BE2C (cell line): ENCODE measurements at regions not wholly inside any gene's neighbourhood (a gene's known extent, or its start where the extent isn't known, plus 50 kb on each side); places are given as distances from the start of the nearest gene placed in this dataset.
"Not testable (repeated sequence)": the region's sequence is repeated elsewhere in the genome, so short reads cannot be mapped to it uniquely, and the experiment has no call there.

Experiments
- DNase-seq: peaks from one replicate; pipeline ENCODE4 v3.0.0-alpha.2; 2020
- H3K27me3 ChIP-seq: fragments of 250-450 bp; sonication (Bioruptor Pico); 2 replicates; pipeline ENCODE4 v1.5.1; 2020; ENCODE audit warnings: mild to moderate bottlenecking
- H3K36me3 ChIP-seq: fragments of 250-450 bp; sonication (Bioruptor Pico); 2 replicates; pipeline ENCODE4 v1.5.1; 2020; ENCODE audit warnings: mild to moderate bottlenecking
- H3K4me1 ChIP-seq: fragments of 250-450 bp; sonication (Bioruptor Pico); 2 replicates; pipeline ENCODE4 v1.5.1; 2020
- H3K4me3 ChIP-seq: 2 replicates; pipeline ENCODE4 v1.5.1; 2011; ENCODE audit warnings: low read depth, low read length
- H3K9me3 ChIP-seq: fragments of 250-450 bp; sonication (Bioruptor Pico); 2 replicates; pipeline ENCODE4 v1.5.1; 2020
- TF ChIP-seq, protein P1 (sequence below): IDR thresholded peaks from 2 replicates; pipeline ENCODE4 v1.5.1; 2012; ENCODE audit warnings: mild to moderate bottlenecking, low read depth, low read length

DNA sequence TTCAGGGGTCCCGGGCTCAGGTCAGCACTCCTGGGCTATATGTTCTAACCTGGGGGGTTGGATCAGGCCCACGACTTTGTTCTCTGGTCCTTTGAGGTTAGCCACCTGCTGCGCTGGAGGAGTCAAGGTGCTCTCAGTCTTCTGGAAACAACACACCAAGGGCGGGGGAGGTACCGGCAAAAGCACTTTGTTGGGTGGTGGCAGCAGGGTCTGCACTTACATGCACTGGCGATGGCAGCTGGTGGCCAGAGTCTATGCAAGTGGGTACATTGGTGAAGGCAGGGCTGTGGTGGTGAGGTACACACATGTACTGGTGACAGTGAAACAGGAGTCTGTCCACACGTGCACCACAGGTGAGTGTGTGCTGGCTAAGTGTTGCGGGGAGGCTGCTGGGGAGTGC, 194.2 kb upstream of the MAGI2 start:
- no peaks in the 10 kb centered on the region for H3K36me3 ChIP-seq
- H3K4me1 ChIP-seq, result no peaks in the 10 kb centered on the region
- TF ChIP-seq, protein P1, sequence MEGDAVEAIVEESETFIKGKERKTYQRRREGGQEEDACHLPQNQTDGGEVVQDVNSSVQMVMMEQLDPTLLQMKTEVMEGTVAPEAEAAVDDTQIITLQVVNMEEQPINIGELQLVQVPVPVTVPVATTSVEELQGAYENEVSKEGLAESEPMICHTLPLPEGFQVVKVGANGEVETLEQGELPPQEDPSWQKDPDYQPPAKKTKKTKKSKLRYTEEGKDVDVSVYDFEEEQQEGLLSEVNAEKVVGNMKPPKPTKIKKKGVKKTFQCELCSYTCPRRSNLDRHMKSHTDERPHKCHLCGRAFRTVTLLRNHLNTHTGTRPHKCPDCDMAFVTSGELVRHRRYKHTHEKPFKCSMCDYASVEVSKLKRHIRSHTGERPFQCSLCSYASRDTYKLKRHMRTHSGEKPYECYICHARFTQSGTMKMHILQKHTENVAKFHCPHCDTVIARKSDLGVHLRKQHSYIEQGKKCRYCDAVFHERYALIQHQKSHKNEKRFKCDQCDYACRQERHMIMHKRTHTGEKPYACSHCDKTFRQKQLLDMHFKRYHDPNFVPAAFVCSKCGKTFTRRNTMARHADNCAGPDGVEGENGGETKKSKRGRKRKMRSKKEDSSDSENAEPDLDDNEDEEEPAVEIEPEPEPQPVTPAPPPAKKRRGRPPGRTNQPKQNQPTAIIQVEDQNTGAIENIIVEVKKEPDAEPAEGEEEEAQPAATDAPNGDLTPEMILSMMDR, result no peak
- H3K4me3 ChIP-seq, result no peak overlapping the region
- H3K9me3 ChIP-seq, result no peaks in the 10 kb centered on the region
- no peaks in the 10 kb centered on the region for H3K27me3 ChIP-seq
- no peak for DNase-seq

DNA sequence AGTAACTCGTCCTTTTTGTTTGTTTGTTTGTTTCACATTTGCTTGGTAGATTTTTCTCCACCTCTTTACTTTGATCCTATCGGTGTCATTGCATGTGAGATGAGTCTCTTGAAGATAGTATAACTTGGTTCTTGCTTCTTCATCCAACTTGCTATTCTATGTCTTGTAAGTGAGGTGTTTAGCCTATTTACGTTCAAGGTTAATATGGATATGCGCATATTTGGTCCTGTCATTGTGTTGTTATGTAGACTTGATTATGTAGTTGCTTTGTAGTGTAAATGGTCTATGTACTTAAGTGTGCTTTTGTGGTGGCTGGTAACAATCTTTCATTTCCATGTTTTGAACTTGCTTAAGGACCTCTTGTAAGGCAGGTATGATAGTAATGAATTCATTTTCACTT, 192.8 kb upstream of the MAGI2 start:
- no peak for DNase-seq
- H3K9me3 ChIP-seq, result no peaks in the 10 kb centered on the region
- H3K4me1 ChIP-seq, result no peaks in the 10 kb centered on the region
- no peak overlapping the region for H3K4me3 ChIP-seq
- no peaks in the 10 kb centered on the region for H3K36me3 ChIP-seq
- H3K27me3 ChIP-seq, result no peaks in the 10 kb centered on the region
- TF ChIP-seq, protein P1, result no peak

DNA sequence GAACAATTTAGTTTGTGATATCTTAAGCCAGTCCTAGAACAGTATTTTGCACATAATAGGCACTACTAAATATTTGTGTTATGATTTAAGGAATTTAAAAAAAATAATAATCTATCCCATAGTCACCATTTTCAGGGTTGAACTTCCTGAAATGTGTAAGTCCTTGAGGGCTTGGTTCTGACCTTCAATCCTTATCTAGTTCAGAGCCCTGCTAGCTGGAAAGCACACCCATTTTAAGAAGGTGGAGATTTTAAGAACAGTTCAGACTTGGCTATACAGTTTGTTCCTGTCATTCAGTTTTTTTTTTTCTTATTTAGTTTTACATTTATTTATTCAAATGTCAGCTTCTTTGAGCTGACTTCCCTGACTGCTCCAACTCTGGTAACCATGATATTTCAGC, 183.4 kb upstream of the MAGI2 start:
- no peaks in the 10 kb centered on the region for H3K9me3 ChIP-seq
- no peak for DNase-seq
- TF ChIP-seq, protein P1, result no peak
- no peak overlapping the region for H3K4me3 ChIP-seq
- no peaks in the 10 kb centered on the region for H3K4me1 ChIP-seq
- no peaks in the 10 kb centered on the region for H3K27me3 ChIP-seq
- H3K36me3 ChIP-seq, result no peaks in the 10 kb centered on the region

DNA sequence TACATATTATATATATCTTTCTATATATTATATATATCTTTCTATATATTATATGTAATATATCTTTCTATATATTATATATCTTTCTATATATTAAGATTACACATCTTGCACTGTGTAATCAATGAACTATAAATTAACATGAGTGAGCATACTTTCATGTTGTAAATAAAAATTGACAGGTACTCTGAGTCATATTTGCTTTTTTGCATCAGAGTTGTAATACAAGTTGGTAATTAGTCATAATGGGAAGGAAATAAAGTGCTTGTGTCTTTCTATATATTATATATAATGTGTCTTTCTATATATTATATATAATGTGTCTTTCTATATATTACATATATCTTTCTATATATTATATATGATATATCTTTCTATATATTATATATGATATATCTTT, 172.5 kb upstream of the MAGI2 start:
- not testable (repeated sequence) for H3K36me3 ChIP-seq, H3K9me3 ChIP-seq, H3K4me3 ChIP-seq, DNase-seq, H3K27me3 ChIP-seq, H3K4me1 ChIP-seq

DNA sequence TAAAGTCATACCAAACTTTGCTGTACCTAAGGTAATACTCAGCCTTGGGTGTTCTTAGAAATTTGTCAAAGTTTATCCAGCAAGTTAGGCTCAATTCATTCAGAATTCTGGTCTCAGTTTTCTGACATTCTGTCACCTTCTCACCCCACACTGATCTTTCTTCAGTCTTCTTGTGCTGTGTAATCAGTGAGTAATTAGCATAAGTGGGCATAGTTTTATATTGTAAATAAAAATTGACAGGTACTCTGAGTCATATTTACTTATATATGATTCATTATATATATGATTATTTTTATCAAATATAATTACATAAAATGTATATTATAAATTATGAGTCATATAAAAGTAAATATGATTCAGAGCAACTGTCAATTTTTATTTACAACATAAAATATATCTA, 170.9 kb upstream of the MAGI2 start:
- no peaks in the 10 kb centered on the region for H3K4me1 ChIP-seq
- TF ChIP-seq, protein P1, result no peak
- no peaks in the 10 kb centered on the region for H3K27me3 ChIP-seq
- H3K36me3 ChIP-seq, result no peaks in the 10 kb centered on the region
- DNase-seq, result no peak
- no peak overlapping the region for H3K4me3 ChIP-seq
- H3K9me3 ChIP-seq, result no peaks in the 10 kb centered on the region

DNA sequence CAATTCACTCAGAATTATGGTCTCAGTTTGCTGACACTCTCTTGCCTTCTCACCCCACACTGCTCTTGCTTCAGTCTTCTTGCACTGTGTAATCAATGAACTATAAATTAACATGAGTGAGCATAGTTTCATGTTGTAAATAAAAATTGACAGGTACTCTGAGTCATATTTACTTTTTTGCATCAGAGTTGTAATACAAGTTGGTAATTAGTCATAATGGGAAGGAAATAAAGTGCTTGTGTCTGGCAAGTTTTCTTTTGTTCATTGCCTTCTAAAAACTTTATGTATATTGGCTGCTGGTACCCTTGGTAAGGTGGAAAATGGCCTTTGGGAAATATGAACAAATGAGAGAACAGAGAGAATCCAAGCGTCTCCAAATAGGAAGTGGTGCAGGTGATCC, 169.3 kb upstream of the MAGI2 start:
- no peak for DNase-seq
- H3K4me3 ChIP-seq, result no peak overlapping the region

More for the DNA sequence above, 169.3 kb upstream of the MAGI2 start:
- TF ChIP-seq, protein P1, result no peak
- Histone ChIP-seq H3K36me3 (no peaks in the 10 kb centered on the region), H3K9me3 (no peaks in the 10 kb centered on the region), H3K27me3 (no peaks in the 10 kb centered on the region), H3K4me1 (no peaks in the 10 kb centered on the region)
